ENCODE measurements at regions not wholly inside any gene's neighbourhood (a gene's known extent, or its start where the extent isn't known, plus 50 kb on each side); places are given as distances from the start of the nearest gene placed in this dataset. TPM values are rescaled to one million over a fixed set of nuclear protein-coding genes. Genes with fewer than 3 reads are reported as not detected.

DNA sequence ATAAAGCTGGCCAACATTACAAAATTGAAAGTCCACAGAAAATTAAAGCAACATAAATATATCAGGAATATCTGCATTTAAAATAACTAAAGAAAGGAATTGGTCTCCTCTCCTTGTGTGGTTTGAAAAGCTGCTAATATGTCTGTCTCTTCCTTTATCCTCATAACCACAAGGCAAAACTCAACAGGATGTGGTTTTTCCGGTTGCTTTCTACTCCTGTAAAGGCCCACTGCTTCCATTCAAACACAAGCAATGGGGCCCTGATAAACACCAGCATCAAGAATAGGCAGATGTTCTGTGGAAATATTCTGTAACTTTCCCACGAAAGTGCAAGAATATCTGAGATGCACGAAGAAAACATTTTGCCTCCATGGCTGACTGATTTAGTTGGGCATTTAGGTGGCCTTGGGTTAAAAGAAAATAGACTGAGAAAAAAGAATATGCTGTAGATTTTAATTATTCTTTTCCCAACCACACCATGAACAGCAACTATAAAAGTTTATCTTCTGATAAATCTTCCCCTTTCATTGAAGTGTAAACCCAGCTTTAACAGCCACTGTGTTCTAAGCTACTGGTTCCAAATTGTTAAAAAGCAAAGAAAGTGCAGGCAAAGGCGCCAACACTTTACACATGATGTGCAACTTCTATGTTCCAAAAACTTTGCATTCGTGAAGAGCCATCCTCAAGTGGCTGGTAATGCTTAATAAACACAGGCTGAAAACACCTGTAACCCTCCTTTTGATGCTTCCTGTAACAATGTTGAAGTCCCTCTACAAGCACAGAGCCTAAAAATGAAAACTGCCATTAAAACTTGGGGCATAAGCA is 50.5 kb upstream of the NDST3 start:
- no peak overlapping the region for H3K4me3 ChIP-seq (ENCODE audit: low read depth, low read length)
- TF ChIP-seq, protein P1, sequence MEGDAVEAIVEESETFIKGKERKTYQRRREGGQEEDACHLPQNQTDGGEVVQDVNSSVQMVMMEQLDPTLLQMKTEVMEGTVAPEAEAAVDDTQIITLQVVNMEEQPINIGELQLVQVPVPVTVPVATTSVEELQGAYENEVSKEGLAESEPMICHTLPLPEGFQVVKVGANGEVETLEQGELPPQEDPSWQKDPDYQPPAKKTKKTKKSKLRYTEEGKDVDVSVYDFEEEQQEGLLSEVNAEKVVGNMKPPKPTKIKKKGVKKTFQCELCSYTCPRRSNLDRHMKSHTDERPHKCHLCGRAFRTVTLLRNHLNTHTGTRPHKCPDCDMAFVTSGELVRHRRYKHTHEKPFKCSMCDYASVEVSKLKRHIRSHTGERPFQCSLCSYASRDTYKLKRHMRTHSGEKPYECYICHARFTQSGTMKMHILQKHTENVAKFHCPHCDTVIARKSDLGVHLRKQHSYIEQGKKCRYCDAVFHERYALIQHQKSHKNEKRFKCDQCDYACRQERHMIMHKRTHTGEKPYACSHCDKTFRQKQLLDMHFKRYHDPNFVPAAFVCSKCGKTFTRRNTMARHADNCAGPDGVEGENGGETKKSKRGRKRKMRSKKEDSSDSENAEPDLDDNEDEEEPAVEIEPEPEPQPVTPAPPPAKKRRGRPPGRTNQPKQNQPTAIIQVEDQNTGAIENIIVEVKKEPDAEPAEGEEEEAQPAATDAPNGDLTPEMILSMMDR (IDR thresholded peaks at IDR 0.05; ENCODE audit: low read depth, low read length) = no peak
- CTCF ChIA-PET = no interaction called here
- H3K9me3 ChIP-seq (ENCODE audit: control insufficient read depth, insufficient read depth, low read length) = no peaks in the 10 kb centered on the region
- no peak overlapping the region for H3K27ac ChIP-seq (ENCODE audit: low read depth, low read length)
- H3K27me3 ChIP-seq (ENCODE audit: control insufficient read depth, insufficient read depth, low read length) = no peaks in the 10 kb centered on the region
- no peak for DNase-seq (ENCODE audit: low read depth, low spot score)
- POLR2A ChIA-PET = no interaction called here

DNA sequence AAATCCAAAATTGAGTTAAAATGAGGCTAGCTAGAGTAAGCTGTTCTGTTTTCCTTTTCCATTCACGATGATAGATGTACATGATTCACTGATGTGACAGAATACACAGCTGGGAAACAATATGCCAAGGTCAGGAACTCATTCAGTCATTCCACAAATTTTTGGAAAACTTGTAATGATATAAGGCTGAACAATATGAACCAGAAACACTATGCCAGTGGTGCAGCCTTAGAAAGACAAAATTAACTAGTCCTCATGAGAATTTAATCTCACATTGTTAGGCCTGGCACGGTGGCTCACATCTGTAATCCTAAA is 50.0 kb upstream of the NDST3 start:
- ChIA-PET CTCF (no interaction called here), POLR2A (no interaction called here)
- H3K27me3 ChIP-seq (ENCODE audit: control insufficient read depth, insufficient read depth, low read length) = no peaks in the 10 kb centered on the region
- no peaks in the 10 kb centered on the region for H3K9me3 ChIP-seq (ENCODE audit: control insufficient read depth, insufficient read depth, low read length)
- no peak overlapping the region for H3K27ac ChIP-seq (ENCODE audit: low read depth, low read length)
- TF ChIP-seq, protein P1 (IDR thresholded peaks at IDR 0.05; ENCODE audit: low read depth, low read length) = no peak
- H3K4me3 ChIP-seq (ENCODE audit: low read depth, low read length) = no peak overlapping the region
- DNase-seq (ENCODE audit: low read depth, low spot score) = no peak

Small RNA genes in the stretch of these regions (small RNA-seq; reads per million reads assigned to genes)
- gene AC107399.1 (ENCODE audit: insufficient read length, low read depth) = not detected
